GM12878 (cell line): ENCODE measurements at regions not wholly inside any gene's neighbourhood (a gene's known extent, or its start where the extent isn't known, plus 50 kb on each side); places are given as distances from the start of the nearest gene placed in this dataset.

Experiments used
- BHLHE40 ChIP-seq, 2 experiments: fragments of 450-650 bp in 1 of 2; IDR thresholded peaks; 2 replicates each; pipeline ENCODE4 v1.6.1; 2011 to 2017; ENCODE audit warnings: low read depth in 2 of 2, borderline replicate concordance in 1 of 2, improper control_type of control experiment in 1 of 2, low read length in 1 of 2, mild to moderate bottlenecking in 1 of 2
- EGR1 ChIP-seq, 2 experiments: IDR thresholded peaks; 1 replicate in 1 of 2; 2 replicates in 1 of 2; pipeline ENCODE4 v1.6.1; 2011 to 2012; ENCODE audit warnings: low read depth in 2 of 2, low read length in 2 of 2, borderline replicate concordance in 1 of 2, mild to moderate bottlenecking in 1 of 2, moderate library complexity in 1 of 2
- IKZF1 ChIP-seq: fragments of 450-650 bp; conservative IDR thresholded peaks from 2 replicates; pipeline ENCODE4 v1.6.1; 2017; ENCODE audit warnings: antibody characterized with exemption, mild to moderate bottlenecking
- NFYB ChIP-seq: IDR thresholded peaks from 2 replicates; pipeline ENCODE4 v1.6.1; 2011; ENCODE audit warnings: low read depth, mild to moderate bottlenecking, low read length, improper control_type of control experiment, moderate library complexity; ENCODE audit not compliant: insufficient read depth
- POLR2A ChIP-seq: IDR thresholded peaks from 2 replicates; pipeline ENCODE4 v1.6.1; 2011; ENCODE audit warnings: low read depth, mild to moderate bottlenecking, low read length
- POLR2AphosphoS2 ChIP-seq: IDR thresholded peaks from 2 replicates; pipeline ENCODE4 v1.6.1; 2011; ENCODE audit warnings: low read depth, mild to moderate bottlenecking, low read length, improper control_type of control experiment, moderate library complexity
- RAD21 ChIP-seq: IDR thresholded peaks from 2 replicates; pipeline ENCODE4 v1.6.1; 2011; ENCODE audit warnings: mild to moderate bottlenecking, low read depth, low read length, moderate library complexity; ENCODE audit not compliant: insufficient read depth
- RBBP5 ChIP-seq: fragments of 200-600 bp; sonication (generic); conservative IDR thresholded peaks from 2 replicates; pipeline ENCODE4 v1.6.1; 2016
- SMARCA5 ChIP-seq: fragments of 450-650 bp; IDR thresholded peaks from 2 replicates; pipeline ENCODE4 v1.6.1; 2017; ENCODE audit warnings: mild to moderate bottlenecking
- SRF ChIP-seq, 2 experiments: IDR thresholded peaks; 2 replicates each; pipeline ENCODE4 v1.6.1; 2011; ENCODE audit warnings: low read depth in 2 of 2, low read length in 2 of 2, mild to moderate bottlenecking in 1 of 2, moderate library complexity in 1 of 2
- TBL1XR1 ChIP-seq: IDR thresholded peaks from 2 replicates; pipeline ENCODE4 v1.6.1; 2012; ENCODE audit warnings: low read depth, low read length, improper control_type of control experiment
- TF ChIP-seq, protein P1 (sequence below), 3 experiments: IDR thresholded peaks in 2 of 3; conservative IDR thresholded peaks in 1 of 3; 2 replicates each; pipeline ENCODE4 v1.5.1; 2011; ENCODE audit warnings: low read depth in 3 of 3, low read length in 3 of 3, mild to moderate bottlenecking in 3 of 3, control low read depth in 2 of 3, moderate library complexity in 2 of 3, inconsistent platforms in 1 of 3, mixed read lengths in 1 of 3; ENCODE audit not compliant: control insufficient read depth in 2 of 3, insufficient read depth in 1 of 3; ENCODE audit errors: extremely low read depth in 1 of 3

DNA sequence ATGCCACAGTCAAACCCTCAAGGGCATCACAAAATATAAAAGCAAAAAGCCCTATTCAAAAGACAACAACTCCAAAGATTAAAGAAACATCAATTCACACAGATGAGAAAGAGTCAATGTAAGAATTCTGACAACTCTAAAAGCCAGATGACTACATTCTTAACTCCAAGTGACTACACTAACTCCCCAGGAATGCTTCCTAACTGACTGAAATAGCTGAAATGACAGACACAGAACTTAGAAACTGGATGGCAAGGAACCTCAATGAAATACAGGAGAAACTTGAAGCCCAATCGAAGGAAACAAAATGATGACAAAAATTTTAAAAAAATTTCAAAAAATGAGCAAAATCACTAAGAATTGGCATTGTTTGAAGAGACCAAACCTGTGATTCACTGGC, 1047.6 kb upstream of the PCDH10 start:
- TF ChIP-seq, protein P1, sequence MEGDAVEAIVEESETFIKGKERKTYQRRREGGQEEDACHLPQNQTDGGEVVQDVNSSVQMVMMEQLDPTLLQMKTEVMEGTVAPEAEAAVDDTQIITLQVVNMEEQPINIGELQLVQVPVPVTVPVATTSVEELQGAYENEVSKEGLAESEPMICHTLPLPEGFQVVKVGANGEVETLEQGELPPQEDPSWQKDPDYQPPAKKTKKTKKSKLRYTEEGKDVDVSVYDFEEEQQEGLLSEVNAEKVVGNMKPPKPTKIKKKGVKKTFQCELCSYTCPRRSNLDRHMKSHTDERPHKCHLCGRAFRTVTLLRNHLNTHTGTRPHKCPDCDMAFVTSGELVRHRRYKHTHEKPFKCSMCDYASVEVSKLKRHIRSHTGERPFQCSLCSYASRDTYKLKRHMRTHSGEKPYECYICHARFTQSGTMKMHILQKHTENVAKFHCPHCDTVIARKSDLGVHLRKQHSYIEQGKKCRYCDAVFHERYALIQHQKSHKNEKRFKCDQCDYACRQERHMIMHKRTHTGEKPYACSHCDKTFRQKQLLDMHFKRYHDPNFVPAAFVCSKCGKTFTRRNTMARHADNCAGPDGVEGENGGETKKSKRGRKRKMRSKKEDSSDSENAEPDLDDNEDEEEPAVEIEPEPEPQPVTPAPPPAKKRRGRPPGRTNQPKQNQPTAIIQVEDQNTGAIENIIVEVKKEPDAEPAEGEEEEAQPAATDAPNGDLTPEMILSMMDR (IDR thresholded peaks at IDR 0.05 in 2 of 3, conservative IDR thresholded peaks at IDR 0.05 in 1 of 3; ENCODE audit: control insufficient read depth in 2 of 3, extremely low read depth in 1 of 3, insufficient read depth in 1 of 3, low read depth in 3 of 3, low read length in 3 of 3): no peak
- TF ChIP-seq IKZF1 (no peak), NFYB (no peak), RAD21 (no peak), BHLHE40 (IDR thresholded peaks at IDR 0.05; ENCODE audit: borderline replicate concordance in 1 of 2, low read depth in 2 of 2, low read length in 1 of 2) (no peak), SRF (IDR thresholded peaks at IDR 0.05; ENCODE audit: low read depth in 2 of 2, low read length in 2 of 2) (no peak), POLR2AphosphoS2 (no peak), RBBP5 (no peak), SMARCA5 (no peak), TBL1XR1 (no peak), POLR2A (no peak), EGR1 (IDR thresholded peaks at IDR 0.05; ENCODE audit: borderline replicate concordance in 1 of 2, low read depth in 2 of 2, low read length in 2 of 2) (no peak)
